ENCODE measurements at regions not wholly inside any gene's neighbourhood (a gene's known extent, or its start where the extent isn't known, plus 50 kb on each side); places are given as distances from the start of the nearest gene placed in this dataset.

DNA sequence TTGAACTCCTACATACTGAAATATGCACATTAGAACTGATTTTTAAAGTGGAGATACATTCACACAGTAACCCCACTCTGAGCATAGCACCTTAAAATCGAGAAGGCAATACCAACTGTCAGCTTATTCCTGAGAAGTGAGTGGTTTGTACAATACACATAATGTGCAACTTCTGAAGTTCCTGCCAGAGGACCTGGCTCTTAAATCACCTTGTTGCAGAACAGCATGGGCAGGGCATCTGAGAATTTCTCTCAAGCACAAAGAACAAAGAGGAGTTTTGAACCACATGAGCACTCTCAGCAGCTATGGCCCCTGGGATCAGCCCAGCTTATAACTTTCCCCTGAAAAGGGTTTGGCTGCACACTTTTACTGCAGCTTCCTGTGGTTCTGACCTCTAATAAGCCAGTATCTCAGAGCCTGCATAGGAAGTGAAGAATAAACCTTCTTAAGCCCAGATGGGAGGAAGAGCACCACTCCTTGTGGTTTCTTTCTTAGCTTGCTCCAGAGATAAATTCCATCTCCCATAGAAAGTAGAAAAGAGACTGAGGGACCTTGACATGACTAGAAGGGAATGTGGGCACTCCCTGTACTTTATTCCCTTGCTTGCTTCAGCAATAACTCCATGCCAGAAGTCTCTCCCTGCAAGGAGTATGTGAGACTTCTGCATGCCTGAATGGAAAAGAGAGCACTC is 862.3 kb downstream of the SUCLG1 start:
- POLR2A ChIA-PET, result no interaction called here
- TF ChIP-seq, protein P1, sequence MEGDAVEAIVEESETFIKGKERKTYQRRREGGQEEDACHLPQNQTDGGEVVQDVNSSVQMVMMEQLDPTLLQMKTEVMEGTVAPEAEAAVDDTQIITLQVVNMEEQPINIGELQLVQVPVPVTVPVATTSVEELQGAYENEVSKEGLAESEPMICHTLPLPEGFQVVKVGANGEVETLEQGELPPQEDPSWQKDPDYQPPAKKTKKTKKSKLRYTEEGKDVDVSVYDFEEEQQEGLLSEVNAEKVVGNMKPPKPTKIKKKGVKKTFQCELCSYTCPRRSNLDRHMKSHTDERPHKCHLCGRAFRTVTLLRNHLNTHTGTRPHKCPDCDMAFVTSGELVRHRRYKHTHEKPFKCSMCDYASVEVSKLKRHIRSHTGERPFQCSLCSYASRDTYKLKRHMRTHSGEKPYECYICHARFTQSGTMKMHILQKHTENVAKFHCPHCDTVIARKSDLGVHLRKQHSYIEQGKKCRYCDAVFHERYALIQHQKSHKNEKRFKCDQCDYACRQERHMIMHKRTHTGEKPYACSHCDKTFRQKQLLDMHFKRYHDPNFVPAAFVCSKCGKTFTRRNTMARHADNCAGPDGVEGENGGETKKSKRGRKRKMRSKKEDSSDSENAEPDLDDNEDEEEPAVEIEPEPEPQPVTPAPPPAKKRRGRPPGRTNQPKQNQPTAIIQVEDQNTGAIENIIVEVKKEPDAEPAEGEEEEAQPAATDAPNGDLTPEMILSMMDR (IDR thresholded peaks at IDR 0.05; ENCODE audit: control extremely low read depth, extremely low read depth, low read depth, missing control alignments), result no peak
- CTCF ChIA-PET, result interaction anchor here (1.8 kb wide), 1 partner anchor 12 kb away, joined by 3 read pairs; no protein-coding TSS in a partner anchor
- no peak for DNase-seq (ENCODE audit: extremely low spot score)

DNA sequence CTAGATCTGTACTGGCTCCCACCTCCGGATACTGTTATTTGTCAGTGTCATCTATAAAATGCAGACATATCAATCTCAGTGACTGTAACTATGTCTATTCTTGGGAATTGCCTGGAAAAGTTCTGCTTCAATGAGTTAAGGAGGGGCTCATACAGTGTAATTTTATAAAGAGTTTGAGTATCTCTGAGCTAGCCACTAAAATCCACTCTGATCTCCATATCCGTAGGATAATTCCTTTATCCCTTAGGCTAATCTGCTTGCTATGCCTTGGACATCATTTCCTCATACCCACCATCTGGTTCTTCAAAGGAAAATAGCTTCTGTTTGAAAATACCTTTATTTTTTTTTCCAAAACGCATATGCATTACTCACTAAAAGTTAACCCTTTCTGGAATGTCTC is 863.2 kb downstream of the SUCLG1 start:
- ChIA-PET POLR2A (no interaction called here), CTCF (no interaction called here)
- TF ChIP-seq, protein P1 (IDR thresholded peaks at IDR 0.05; ENCODE audit: control extremely low read depth, extremely low read depth, low read depth, missing control alignments), result no peak
- no peak for DNase-seq (ENCODE audit: extremely low spot score)

DNA sequence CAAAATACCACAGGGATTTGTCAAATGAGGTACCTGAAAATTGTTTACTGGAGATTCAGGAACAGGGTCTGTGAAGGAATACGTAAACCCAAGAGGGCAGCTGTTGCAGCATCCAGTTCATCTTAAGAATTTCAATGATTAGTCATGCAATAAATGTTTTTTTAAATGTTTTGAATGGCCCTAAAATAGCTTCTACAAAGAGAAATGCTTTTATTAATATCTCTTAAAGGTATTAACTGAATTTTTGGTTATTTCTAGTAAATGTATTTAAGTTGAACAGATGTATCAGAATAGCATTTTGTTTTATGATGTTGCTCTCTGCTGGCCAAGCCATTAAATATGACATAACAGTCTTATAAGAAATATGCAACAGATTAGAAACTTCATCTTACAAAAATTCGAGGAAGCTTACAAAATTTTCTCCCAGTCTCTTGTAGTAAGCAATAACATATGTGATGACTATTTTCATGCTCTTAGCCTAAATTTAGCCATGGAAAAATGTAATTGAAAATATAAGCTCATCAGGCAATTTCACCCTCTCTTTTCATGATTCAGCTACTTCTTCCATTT is 863.9 kb downstream of the SUCLG1 start:
- CTCF ChIA-PET, result no interaction called here
- DNase-seq (ENCODE audit: extremely low spot score), result no peak
- POLR2A ChIA-PET, result no interaction called here
- TF ChIP-seq, protein P1 (IDR thresholded peaks at IDR 0.05; ENCODE audit: control extremely low read depth, extremely low read depth, low read depth, missing control alignments), result no peak

DNA sequence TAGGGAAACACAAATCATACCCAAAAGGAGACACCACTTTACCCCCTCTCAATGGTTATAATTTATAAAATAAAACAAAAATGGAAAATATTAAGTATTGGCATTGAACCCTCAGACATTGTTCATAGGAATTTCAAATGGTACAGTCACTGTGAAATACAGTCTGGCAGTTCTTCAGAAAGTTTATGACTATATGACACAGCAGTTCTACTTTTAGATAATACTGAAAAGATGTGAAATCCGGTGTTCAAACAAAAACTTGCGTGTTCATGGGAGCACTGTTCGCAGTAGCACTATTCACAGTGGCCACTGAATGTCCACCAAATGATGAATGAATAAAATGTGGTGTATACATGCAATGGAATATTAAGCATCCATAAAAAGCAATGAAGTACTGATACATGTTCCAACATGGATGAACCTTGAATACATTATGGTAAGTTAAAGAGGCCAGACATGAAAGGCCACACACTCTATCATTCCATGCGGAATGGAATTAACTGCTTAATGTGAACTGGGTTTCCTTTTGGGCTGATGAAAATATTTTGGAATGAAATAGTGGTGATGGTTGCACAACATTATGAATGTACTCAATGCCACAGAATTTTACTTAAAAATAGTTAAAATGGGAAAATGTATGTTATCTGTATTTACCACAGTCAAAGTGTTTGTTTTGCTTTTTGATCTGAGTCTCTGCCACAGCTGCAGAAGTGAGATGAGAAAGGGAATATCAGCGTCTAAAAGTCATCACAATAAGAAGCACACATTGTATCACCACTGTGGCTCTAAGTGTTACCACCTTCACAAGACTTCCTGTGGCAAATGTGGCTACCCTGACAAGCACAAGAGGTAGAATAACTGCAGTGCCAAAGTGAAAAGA is 864.6 kb downstream of the SUCLG1 start:
- TF ChIP-seq, protein P1 (IDR thresholded peaks at IDR 0.05; ENCODE audit: control extremely low read depth, extremely low read depth, low read depth, missing control alignments), result no peak
- ChIA-PET POLR2A (no interaction called here), CTCF (no interaction called here)
- DNase-seq (ENCODE audit: extremely low spot score), result no peak

DNA sequence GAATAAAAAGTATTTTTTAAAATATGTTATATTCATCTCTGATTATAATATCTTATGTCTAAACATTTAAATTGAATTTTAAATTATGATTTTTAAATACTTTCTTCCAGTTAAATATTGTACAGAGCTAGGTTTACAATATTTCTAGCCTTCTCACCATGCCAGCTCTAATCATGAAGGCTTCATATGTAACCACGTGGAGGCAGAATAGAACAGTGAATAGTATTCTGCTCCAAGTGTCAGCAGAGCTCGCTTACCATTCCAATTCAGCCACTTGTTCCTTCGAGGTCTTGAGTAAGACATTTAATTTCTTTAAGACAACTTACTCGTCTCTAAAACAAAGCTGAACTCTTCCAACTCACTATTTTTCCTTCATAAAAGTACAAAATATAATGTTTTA is 871.8 kb downstream of the SUCLG1 start:
- TF ChIP-seq, protein P1 (IDR thresholded peaks at IDR 0.05; ENCODE audit: control extremely low read depth, extremely low read depth, low read depth, missing control alignments), result no peak
- CTCF ChIA-PET, result interaction anchor here (0.8 kb wide), 1 partner anchor 9 kb away, joined by 3 read pairs; no protein-coding TSS in a partner anchor
- POLR2A ChIA-PET, result no interaction called here
- DNase-seq (ENCODE audit: extremely low spot score), result no peak

DNA sequence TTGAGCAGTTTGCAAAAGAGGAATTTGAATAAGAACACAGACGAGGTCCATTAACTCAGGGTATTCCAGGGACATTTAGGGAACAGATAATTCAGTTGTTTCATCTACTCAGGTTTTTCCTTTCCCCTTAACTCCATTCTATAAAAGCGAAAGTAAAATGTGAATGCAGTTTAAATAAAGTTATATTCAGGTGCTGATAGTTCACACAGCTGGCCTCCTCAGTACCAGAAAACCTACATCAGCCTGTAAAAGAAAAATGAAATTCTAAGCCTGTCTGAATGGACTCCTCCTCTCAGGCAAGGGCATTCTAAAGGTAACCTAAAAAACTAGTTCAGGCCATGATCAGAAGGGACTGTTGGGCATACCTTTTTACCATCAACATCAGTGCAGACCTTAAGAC is 873.8 kb downstream of the SUCLG1 start:
- TF ChIP-seq, protein P1 (IDR thresholded peaks at IDR 0.05; ENCODE audit: control extremely low read depth, extremely low read depth, low read depth, missing control alignments), result no peak
- DNase-seq (ENCODE audit: extremely low spot score), result no peak
- ChIA-PET CTCF (no interaction called here), POLR2A (no interaction called here)
